Neuronal stem cell (in vitro differentiated cells): ENCODE measurements at regions not wholly inside any gene's neighbourhood (a gene's known extent, or its start where the extent isn't known, plus 50 kb on each side); places are given as distances from the start of the nearest gene placed in this dataset.

Experiments
- DNase-seq: peaks from one replicate; pipeline ENCODE4 v3.0.0-alpha.2; 2013; ENCODE audit warnings: low spot score
- H2AFZ ChIP-seq: one replicate; pipeline ENCODE4 v1.6.1; 2013; ENCODE audit warnings: mild to moderate bottlenecking, low read length, inconsistent platforms
- H2AK5ac ChIP-seq: 2 replicates; pipeline ENCODE4 v1.6.1; 2013; ENCODE audit warnings: low read depth, mild to moderate bottlenecking, inconsistent platforms, low read length, moderate library complexity, mixed read lengths
- H2BK120ac ChIP-seq: 2 replicates; pipeline ENCODE4 v1.6.1; 2013; ENCODE audit warnings: low read depth, mild to moderate bottlenecking, inconsistent platforms, low read length, moderate library complexity, mixed read lengths
- H2BK12ac ChIP-seq: one replicate; pipeline ENCODE4 v1.6.1; 2013; ENCODE audit warnings: low read length, inconsistent platforms
- H2BK15ac ChIP-seq: 2 replicates; pipeline ENCODE4 v1.6.1; 2013; ENCODE audit warnings: mild to moderate bottlenecking, low read length, inconsistent platforms, mixed read lengths
- H2BK5ac ChIP-seq: one replicate; pipeline ENCODE4 v1.6.1; 2013; ENCODE audit warnings: inconsistent platforms, mild to moderate bottlenecking, low read length, moderate library complexity
- H3K14ac ChIP-seq: one replicate; pipeline ENCODE4 v1.6.1; 2013; ENCODE audit warnings: low read length, inconsistent platforms
- H3K18ac ChIP-seq: 2 replicates; pipeline ENCODE4 v1.6.1; 2013; ENCODE audit warnings: low read length, inconsistent platforms
- H3K23ac ChIP-seq: 2 replicates; pipeline ENCODE4 v1.6.1; 2013; ENCODE audit warnings: low read depth, mild to moderate bottlenecking, mixed read lengths, low read length, inconsistent platforms; ENCODE audit not compliant: poor library complexity
- H3K27ac ChIP-seq: replicated peaks from 3 replicates; pipeline ENCODE4 v1.5.1; 2013; ENCODE audit warnings: low read length, inconsistent platforms
- H3K27me3 ChIP-seq, 3 experiments: 2 replicates each; pipeline ENCODE4 v1.6.1; 2013; ENCODE audit warnings: low read length in 3 of 3, mild to moderate bottlenecking in 2 of 3, inconsistent platforms in 1 of 3, low read depth in 1 of 3, mixed read lengths in 1 of 3, moderate library complexity in 1 of 3; ENCODE audit not compliant: control insufficient read depth in 3 of 3, insufficient read depth in 3 of 3
- H3K36me3 ChIP-seq, 2 donors: replicated peaks in 1 of 2; 2 replicates each; pipeline ENCODE4 v1.6.1; 2013; ENCODE audit warnings: low read length in 2 of 2; ENCODE audit not compliant: control insufficient read depth in 2 of 2, insufficient read depth in 2 of 2
- H3K4ac ChIP-seq: 2 replicates; pipeline ENCODE4 v1.6.1; 2013; ENCODE audit warnings: inconsistent platforms, mild to moderate bottlenecking, low read length, moderate library complexity
- H3K4me1 ChIP-seq, 2 donors: 1 replicate in 1 of 2; 2 replicates in 1 of 2; pipeline ENCODE4 v1.6.1; 2013; ENCODE audit warnings: low read length in 2 of 2, low read depth in 1 of 2; ENCODE audit not compliant: control insufficient read depth in 2 of 2, insufficient read depth in 1 of 2
- H3K4me2 ChIP-seq: one replicate; pipeline ENCODE4 v1.6.1; 2013; ENCODE audit warnings: mild to moderate bottlenecking, low read length, inconsistent platforms; ENCODE audit not compliant: insufficient read depth, poor library complexity, severe bottlenecking
- H3K4me3 ChIP-seq, 2 donors: 2 replicates each; pipeline ENCODE4 v1.5.1; 2013; ENCODE audit warnings: low read length in 2 of 2, mild to moderate bottlenecking in 2 of 2, inconsistent platforms in 1 of 2, moderate library complexity in 1 of 2
- H3K79me1 ChIP-seq: one replicate; pipeline ENCODE4 v1.6.1; 2013; ENCODE audit warnings: low read depth, mild to moderate bottlenecking, inconsistent platforms, low read length, moderate library complexity
- H3K9ac ChIP-seq: one replicate; pipeline ENCODE4 v1.6.1; 2013; ENCODE audit warnings: mild to moderate bottlenecking, low read depth, low read length, inconsistent platforms; ENCODE audit not compliant: poor library complexity
- H3K9me3 ChIP-seq, 2 donors: replicated peaks in 1 of 2; 2 replicates each; pipeline versions ENCODE3 to v1.6.1; 2013; ENCODE audit warnings: low read length in 2 of 2, mild to moderate bottlenecking in 2 of 2, inconsistent platforms in 1 of 2, low read depth in 1 of 2, mixed read lengths in 1 of 2, moderate library complexity in 1 of 2; ENCODE audit not compliant: control insufficient read depth in 2 of 2, insufficient read depth in 1 of 2
- H4K8ac ChIP-seq: one replicate; pipeline ENCODE4 v1.6.1; 2013; ENCODE audit warnings: low read depth, mild to moderate bottlenecking, inconsistent platforms, low read length, moderate library complexity
- H4K91ac ChIP-seq: one replicate; pipeline ENCODE4 v1.6.1; 2013; ENCODE audit warnings: low read length, low read depth, mild to moderate bottlenecking, inconsistent platforms; ENCODE audit not compliant: poor library complexity
- WGBS, 2 donors: extraction: QIAGEN DNeasy Blood & Tissue Kit; methylation state at CpG; one replicate each; pipeline ENCODE4 v1.1.7; 2013; ENCODE audit warnings: missing lambda C conversion rate in 2 of 2, mixed read lengths in 1 of 2; ENCODE audit not compliant: insufficient read length in 2 of 2, insufficient replicate concordance in 1 of 2; ENCODE audit errors: extremely low coverage in 2 of 2; 5-methylcytosine and 5-hydroxymethylcytosine counted together

- WGBS, 2 donors, result no CpG with 5 or more reads among the region's 10 CpGs
These were observed 185.9 kb downstream of the ERCC6L2 start for GRCh38 chr9:96061293-96061987.

GRCh38 chr9:96058218-96058617, 182.7 kb downstream of the ERCC6L2 start:
- Histone ChIP-seq H3K9ac (no peak overlapping the region), H3K14ac (no peak overlapping the region), H3K4me1 (peaks cover 5 to 6% of the 10 kb centered on the region in 2 donors), H2AFZ (no peak overlapping the region), H3K9me3 (peaks cover 0 to 10% of the 10 kb centered on the region in 2 donors), H3K18ac (no peak overlapping the region), H3K27ac (no peak overlapping the region), H2BK15ac (no peak overlapping the region), H3K23ac (no peak overlapping the region), H3K4me3 (no peak overlapping the region), H3K36me3 (no peaks in the 10 kb centered on the region), H3K4me2 (no peak overlapping the region), H3K4ac (no peak overlapping the region), H2BK5ac (no peak overlapping the region), H3K27me3 (peaks cover 0 to 2% (median 0%) of the 10 kb centered on the region in 3 experiments), H2BK12ac (no peak overlapping the region), H3K79me1 (no peaks in the 10 kb centered on the region), H2BK120ac (no peak overlapping the region), H4K91ac (no peak overlapping the region), H2AK5ac (no peak overlapping the region), H4K8ac (no peak overlapping the region)
- no peak for DNase-seq
- WGBS, 2 donors, result no CpG with 5 or more reads among the region's 2 CpGs

More at GRCh38 chr9:96061293-96061987, 185.9 kb downstream of the ERCC6L2 start:
- Histone ChIP-seq H3K18ac (peak overlapping the region; percentile 15), H4K8ac (peak overlapping the region; percentile 58), H3K14ac (no peak overlapping the region), H3K4me2 (no peak overlapping the region), H3K23ac (peak overlapping the region; percentile 22), H3K36me3 (no peaks in the 10 kb centered on the region), H2AK5ac (peak overlapping the region; percentile 8), H2AFZ (peak overlapping the region; percentile 79), H2BK15ac (no peak overlapping the region), H2BK12ac (peak overlapping the region; percentile 30), H3K4me1 (peaks cover 5 to 6% of the 10 kb centered on the region in 2 donors), H3K9me3 (no peaks in the 10 kb centered on the region), H3K4ac (no peak overlapping the region), H2BK5ac (no peak overlapping the region), H3K27ac (no peak overlapping the region), H4K91ac (peak overlapping the region; percentile 11), H3K4me3 (no peak overlapping the region), H3K27me3 (peaks cover 0 to 2% (median 0%) of the 10 kb centered on the region in 3 experiments), H2BK120ac (no peak overlapping the region), H3K9ac (no peak overlapping the region), H3K79me1 (no peaks in the 10 kb centered on the region)
- no peak for DNase-seq

- no peak for DNase-seq
- Histone ChIP-seq H2BK15ac (no peak overlapping the region), H3K27ac (no peak overlapping the region), H3K27me3 (no peaks in the 10 kb centered on the region), H3K4me3 (peak overlapping the region in 1 of 2 donors; percentile 24), H3K23ac (no peak overlapping the region), H2BK12ac (no peak overlapping the region), H3K79me1 (no peaks in the 10 kb centered on the region), H3K14ac (peak overlapping the region; percentile 44), H3K18ac (no peak overlapping the region), H2BK120ac (no peak overlapping the region), H3K4me2 (no peak overlapping the region), H2BK5ac (no peak overlapping the region), H4K8ac (no peak overlapping the region), H2AFZ (no peak overlapping the region), H3K4ac (peak overlapping the region; percentile 8), H4K91ac (no peak overlapping the region), H2AK5ac (no peak overlapping the region), H3K36me3 (no peaks in the 10 kb centered on the region), H3K9ac (no peak overlapping the region), H3K9me3 (peaks cover 0 to 10% of the 10 kb centered on the region in 2 donors), H3K4me1 (peaks cover 4 to 12% of the 10 kb centered on the region in 2 donors)
- no CpG with 5 or more reads among the region's 1 CpG for WGBS, 2 donors
These were observed 181.7 kb downstream of the ERCC6L2 start for GRCh38 chr9:96057155-96057554.

- Histone ChIP-seq H3K18ac (no peak overlapping the region), H4K91ac (no peak overlapping the region), H2BK12ac (no peak overlapping the region), H3K9ac (no peak overlapping the region), H2AFZ (no peak overlapping the region), H3K27ac (no peak overlapping the region), H3K4me3 (no peak overlapping the region), H2BK5ac (no peak overlapping the region), H3K36me3 (no peaks in the 10 kb centered on the region), H3K27me3 (no peaks in the 10 kb centered on the region), H3K4me1 (peaks cover 0 to 8% of the 10 kb centered on the region in 2 donors), H3K4ac (no peak overlapping the region), H3K23ac (no peak overlapping the region), H4K8ac (no peak overlapping the region), H2BK120ac (no peak overlapping the region), H3K9me3 (peaks cover 0 to 10% of the 10 kb centered on the region in 2 donors), H2BK15ac (no peak overlapping the region), H3K14ac (no peak overlapping the region), H3K79me1 (no peaks in the 10 kb centered on the region), H3K4me2 (no peak overlapping the region), H2AK5ac (no peak overlapping the region)
- no peak for DNase-seq
- no CpG with 5 or more reads among the region's 5 CpGs for WGBS, 2 donors
These were observed 180.7 kb downstream of the ERCC6L2 start for GRCh38 chr9:96056226-96056625.
